ENCODE measurements at regions not wholly inside any gene's neighbourhood (a gene's known extent, or its start where the extent isn't known, plus 50 kb on each side); places are given as distances from the start of the nearest gene placed in this dataset.

- no peak for ATAC-seq
- DNase-seq = no peak
- no peak for TF ChIP-seq CTCF (IDR thresholded peaks at IDR 0.05)
- intact Hi-C loops (cut with DNase I) = no loop called here
- Histone ChIP-seq H3K36me3 (no peaks in the 10 kb centered on the region), H3K4me3 (no peak overlapping the region), H3K27ac (no peak overlapping the region), H3K27me3 (no peaks in the 10 kb centered on the region), H3K9me3 (no peaks in the 10 kb centered on the region), H3K4me1 (no peaks in the 10 kb centered on the region)
- 21 to 31% methylated on average over 2 of the region's 2 CpGs for WGBS, 2 donors
- FAIRE-seq = no peak
Observed at GRCh38 chr5:33067291-33067690, 356.2 kb downstream of the NPR3 start.

- intact Hi-C loops (cut with DNase I) = no loop called here
- DNase-seq = no peak
- no peak for ATAC-seq
- Histone ChIP-seq H3K9me3 (no peaks in the 10 kb centered on the region), H3K4me1 (no peaks in the 10 kb centered on the region), H3K27ac (no peak overlapping the region), H3K36me3 (no peaks in the 10 kb centered on the region), H3K27me3 (no peaks in the 10 kb centered on the region), H3K4me3 (no peak overlapping the region)
- no peak for FAIRE-seq
- no peak for TF ChIP-seq CTCF (IDR thresholded peaks at IDR 0.05)
- 34 to 48% methylated on average over 1 of the region's 1 CpG for WGBS, 2 donors
Observed at GRCh38 chr5:33068786-33069185, 357.7 kb downstream of the NPR3 start.

GRCh38 chr5:33072296-33072695 is 361.2 kb downstream of the NPR3 start:
- Histone ChIP-seq H3K27ac (no peak overlapping the region), H3K4me3 (no peak overlapping the region), H3K9me3 (no peaks in the 10 kb centered on the region), H3K27me3 (no peaks in the 10 kb centered on the region), H3K36me3 (no peaks in the 10 kb centered on the region), H3K4me1 (no peaks in the 10 kb centered on the region)
- FAIRE-seq (no peak), DNase-seq (no peak), ATAC-seq (no peak)
- intact Hi-C loops (cut with DNase I) = no loop called here
- 49 to 60% methylated on average over 4 of the region's 4 CpGs for WGBS, 2 donors
- TF ChIP-seq CTCF (IDR thresholded peaks at IDR 0.05) = no peak

- WGBS, 2 donors = 50 to 77% methylated on average over 2 of the region's 2 CpGs
- H3K36me3 ChIP-seq = no peaks in the 10 kb centered on the region
- no peaks in the 10 kb centered on the region for H3K9me3 ChIP-seq
- DNase-seq (no peak), ATAC-seq (no peak), FAIRE-seq (no peak)
- no peaks in the 10 kb centered on the region for H3K27me3 ChIP-seq
- H3K27ac ChIP-seq = no peak overlapping the region
- intact Hi-C loops (cut with DNase I) = no loop called here
- H3K4me3 ChIP-seq = no peak overlapping the region
- no peaks in the 10 kb centered on the region for H3K4me1 ChIP-seq
- no peak for TF ChIP-seq CTCF (IDR thresholded peaks at IDR 0.05)
Observed at GRCh38 chr5:33072726-33073125, 361.6 kb downstream of the NPR3 start.

GRCh38 chr5:33073881-33074327 is 362.8 kb downstream of the NPR3 start:
- ATAC-seq (no peak), DNase-seq (no peak), FAIRE-seq (no peak)
- TF ChIP-seq CTCF (IDR thresholded peaks at IDR 0.05) = no peak
- H3K27ac ChIP-seq = no peak overlapping the region
- no peaks in the 10 kb centered on the region for H3K4me1 ChIP-seq
- H3K27me3 ChIP-seq = no peaks in the 10 kb centered on the region
- H3K36me3 ChIP-seq = no peaks in the 10 kb centered on the region
- H3K9me3 ChIP-seq = no peaks in the 10 kb centered on the region
- WGBS, 2 donors = 39 to 59% methylated on average over 3 of the region's 3 CpGs
- no peak overlapping the region for H3K4me3 ChIP-seq
- intact Hi-C loops (cut with DNase I) = no loop called here
